SU-DHL-6 (cell line): ENCODE measurements at regions not wholly inside any gene's neighbourhood (a gene's known extent, or its start where the extent isn't known, plus 50 kb on each side); places are given as distances from the start of the nearest gene placed in this dataset.

Source experiments
- H2AFZ ChIP-seq: fragments of 200-600 bp; sonication (generic); 2 replicates; pipeline ENCODE4 v1.6.1; 2014; ENCODE audit warnings: low read depth, mild to moderate bottlenecking, moderate library complexity, mixed read lengths, antibody characterized with exemption, low read length; ENCODE audit not compliant: severe bottlenecking
- H3F3A ChIP-seq: fragments of 200-600 bp; shearing (Covaris generic); 2 replicates; pipeline ENCODE4 v1.6.0; 2016; ENCODE audit warnings: antibody characterized with exemption, mild to moderate bottlenecking; ENCODE audit not compliant: insufficient read depth
- H3K27ac ChIP-seq: fragments of 200-600 bp; sonication (generic); 2 replicates; pipeline ENCODE4 v1.5.1; 2016; ENCODE audit warnings: low read depth, mild to moderate bottlenecking, low read length, moderate library complexity, mixed read lengths
- H3K27me3 ChIP-seq: fragments of 200-600 bp; sonication (generic), shearing (Covaris generic); 2 replicates; pipeline ENCODE4 v1.6.0; 2014; ENCODE audit warnings: mild to moderate bottlenecking, low read length
- H3K36me3 ChIP-seq: fragments of 200-600 bp; sonication (generic); 2 replicates; pipeline ENCODE4 v1.6.1; 2014; ENCODE audit warnings: mild to moderate bottlenecking, low read length, mixed read lengths
- H3K4me2 ChIP-seq: fragments of 300-600, 200-600 bp; shearing (Covaris generic), sonication (generic); 2 replicates; pipeline ENCODE4 v1.6.0; 2014; ENCODE audit warnings: low read length, low read depth, mild to moderate bottlenecking; ENCODE audit not compliant: poor library complexity, severe bottlenecking
- H3K4me3 ChIP-seq: fragments of 200-600 bp; sonication (generic); 2 replicates; pipeline ENCODE4 v1.5.1; 2014; ENCODE audit warnings: antibody characterized with exemption, low read length, mild to moderate bottlenecking, mixed read lengths; ENCODE audit not compliant: insufficient read depth, poor library complexity, severe bottlenecking
- H3K79me2 ChIP-seq: fragments of 200-600 bp; sonication (generic); 2 replicates; pipeline ENCODE4 v1.6.1; 2014; ENCODE audit warnings: mild to moderate bottlenecking, low read length, moderate library complexity; ENCODE audit not compliant: insufficient read depth
- H3K9ac ChIP-seq: fragments of 200-600 bp; sonication (generic); 2 replicates; pipeline ENCODE4 v1.7.0; 2014; ENCODE audit warnings: mild to moderate bottlenecking, low read length
- H3K9me2 ChIP-seq: fragments of 200-600 bp; sonication (generic); replicated peaks from 2 replicates; pipeline ENCODE4 v1.6.1; 2014; ENCODE audit warnings: low read length; ENCODE audit not compliant: insufficient read depth
- H3K9me3 ChIP-seq: fragments of 200-600 bp; sonication (generic); 2 replicates; pipeline ENCODE4 v1.6.1; 2014; ENCODE audit warnings: low read length, mixed read lengths; ENCODE audit not compliant: insufficient read depth
- H4K20me1 ChIP-seq: fragments of 200-600 bp; sonication (generic); 2 replicates; pipeline ENCODE4 v1.6.1; 2014; ENCODE audit warnings: low read depth, mild to moderate bottlenecking, antibody characterized with exemption, low read length, moderate library complexity, mixed read lengths
- CTCF ChIP-seq: fragments of 200-600 bp; sonication (generic); IDR thresholded peaks from one replicate; pipeline ENCODE4 v1.5.1; 2017; ENCODE audit warnings: antibody characterized with exemption, mild to moderate bottlenecking, low read length, moderate library complexity; ENCODE audit not compliant: insufficient read depth, poor library complexity, severe bottlenecking
- EZH2phosphoT487 ChIP-seq: fragments of 200-600 bp; sonication (generic), shearing (Covaris generic); conservative IDR thresholded peaks from 2 replicates; pipeline ENCODE4 v1.6.1; 2018; ENCODE audit warnings: mild to moderate bottlenecking, antibody characterized with exemption, low read length, moderate library complexity, mixed read lengths

GRCh38 chr5:119864286-119864685, 234.9 kb downstream of the FAM170A start:
- Histone ChIP-seq H3K9me3 (no peaks in the 10 kb centered on the region), H3K79me2 (no peaks in the 10 kb centered on the region), H3K9me2 (no peaks in the 10 kb centered on the region), H3K4me2 (no peak overlapping the region), H4K20me1 (no peaks in the 10 kb centered on the region), H3K27ac (no peak overlapping the region), H2AFZ (no peak overlapping the region), H3K4me3 (no peak overlapping the region), H3K36me3 (no peaks in the 10 kb centered on the region), H3F3A (no peaks in the 10 kb centered on the region), H3K9ac (no peak overlapping the region), H3K27me3 (no peaks in the 10 kb centered on the region)
- TF ChIP-seq EZH2phosphoT487 = no peak
- no peak for TF ChIP-seq CTCF

- Histone ChIP-seq H3K79me2 (no peaks in the 10 kb centered on the region), H3K9me3 (no peaks in the 10 kb centered on the region), H3K27ac (no peak overlapping the region), H3K36me3 (no peaks in the 10 kb centered on the region), H2AFZ (no peak overlapping the region), H4K20me1 (no peaks in the 10 kb centered on the region), H3K27me3 (no peaks in the 10 kb centered on the region), H3F3A (no peaks in the 10 kb centered on the region), H3K9me2 (no peaks in the 10 kb centered on the region), H3K9ac (no peak overlapping the region), H3K4me3 (no peak overlapping the region), H3K4me2 (no peak overlapping the region)
- TF ChIP-seq EZH2phosphoT487 = no peak
- no peak for TF ChIP-seq CTCF
Observed at GRCh38 chr5:119873611-119874010, 244.3 kb downstream of the FAM170A start.

- Histone ChIP-seq H4K20me1 (no peaks in the 10 kb centered on the region), H3K4me2 (no peak overlapping the region), H3K9ac (no peak overlapping the region), H3K9me2 (no peaks in the 10 kb centered on the region), H3K79me2 (no peaks in the 10 kb centered on the region), H3K36me3 (no peaks in the 10 kb centered on the region), H2AFZ (no peak overlapping the region), H3F3A (no peaks in the 10 kb centered on the region), H3K27ac (no peak overlapping the region), H3K9me3 (no peaks in the 10 kb centered on the region), H3K4me3 (no peak overlapping the region), H3K27me3 (no peaks in the 10 kb centered on the region)
- TF ChIP-seq CTCF (no peak), EZH2phosphoT487 (no peak)
Observed at GRCh38 chr5:119876522-119876921, 247.2 kb downstream of the FAM170A start.
